ENCODE measurements at regions not wholly inside any gene's neighbourhood (a gene's known extent, or its start where the extent isn't known, plus 50 kb on each side); places are given as distances from the start of the nearest gene placed in this dataset.

GRCh38 chr14:41488401-41488800 is 118.3 kb upstream of the LRFN5 start:
- TF ChIP-seq CTCF (IDR thresholded peaks at IDR 0.05; ENCODE audit: low read depth, low read length, missing input control) = no peak
- no peak for TF ChIP-seq HNF4G (IDR thresholded peaks at IDR 0.05)
- TF ChIP-seq ZBTB33 (IDR thresholded peaks at IDR 0.05) = no peak
- no peak for TF ChIP-seq TAF1 (conservative IDR thresholded peaks at IDR 0.05)
- TF ChIP-seq FOXA2 (IDR thresholded peaks at IDR 0.05) = no peak
- TF ChIP-seq RAD21 (IDR thresholded peaks at IDR 0.05) = no peak
- TF ChIP-seq GABPA (IDR thresholded peaks at IDR 0.05 in 1 of 2, conservative IDR thresholded peaks at IDR 0.05 in 1 of 2) = no peak
